H9 (cell line): ENCODE measurements at regions not wholly inside any gene's neighbourhood (a gene's known extent, or its start where the extent isn't known, plus 50 kb on each side); places are given as distances from the start of the nearest gene placed in this dataset.

Experiments used
- DNase-seq: peaks from one replicate; pipeline ENCODE4 v3.0.0-alpha.2; 2017
- H2AFZ ChIP-seq: one replicate; pipeline ENCODE4 v1.6.1; 2013; ENCODE audit warnings: mild to moderate bottlenecking, low read length, control low read depth, moderate library complexity
- H2AK5ac ChIP-seq: 2 replicates; pipeline ENCODE4 v1.6.1; 2013; ENCODE audit warnings: low read length, control low read depth, mixed read lengths; ENCODE audit not compliant: insufficient read length
- H2BK120ac ChIP-seq: one replicate; pipeline ENCODE4 v1.6.1; 2013; ENCODE audit warnings: low read depth, mild to moderate bottlenecking, low read length, control low read depth, inconsistent platforms; ENCODE audit not compliant: poor library complexity, severe bottlenecking
- H2BK12ac ChIP-seq: 2 replicates; pipeline ENCODE4 v1.6.1; 2013; ENCODE audit warnings: low read length, control low read depth, mixed read lengths, low read depth; ENCODE audit not compliant: insufficient read length
- H2BK15ac ChIP-seq: 2 replicates; pipeline ENCODE4 v1.6.1; 2013; ENCODE audit warnings: low read depth, low read length, control low read depth
- H2BK20ac ChIP-seq: one replicate; pipeline ENCODE4 v1.6.1; 2013; ENCODE audit warnings: low read depth, mild to moderate bottlenecking, low read length, control low read depth, inconsistent platforms; ENCODE audit not compliant: poor library complexity, severe bottlenecking
- H2BK5ac ChIP-seq: 2 replicates; pipeline ENCODE4 v1.6.1; 2013; ENCODE audit warnings: low read length, control low read depth, mixed read lengths; ENCODE audit not compliant: insufficient read length
- H3K14ac ChIP-seq: 2 replicates; pipeline ENCODE4 v1.6.1; 2013; ENCODE audit warnings: low read length, control low read depth; ENCODE audit not compliant: insufficient read depth
- H3K18ac ChIP-seq: 2 replicates; pipeline ENCODE4 v1.6.1; 2013; ENCODE audit warnings: low read depth, mild to moderate bottlenecking, mixed read lengths, low read length, control low read depth; ENCODE audit not compliant: insufficient read length
- H3K23ac ChIP-seq: 2 replicates; pipeline ENCODE4 v1.6.1; 2013; ENCODE audit warnings: low read length, control low read depth, mixed read lengths, low read depth; ENCODE audit not compliant: insufficient read length
- H3K23me2 ChIP-seq: 2 replicates; pipeline ENCODE4 v1.6.1; 2013; ENCODE audit warnings: low read depth, mild to moderate bottlenecking, mixed read lengths, low read length, control low read depth; ENCODE audit not compliant: insufficient read length, poor library complexity, severe bottlenecking
- H3K27ac ChIP-seq: 2 replicates; pipeline ENCODE4 v1.5.1; 2013; ENCODE audit warnings: low read length, control low read depth, mixed read lengths, low read depth; ENCODE audit not compliant: insufficient read length
- H3K27me3 ChIP-seq: 2 replicates; pipeline ENCODE4 v1.6.1; 2013; ENCODE audit warnings: low read length, control low read depth, inconsistent platforms; ENCODE audit not compliant: insufficient read depth
- H3K4ac ChIP-seq: 2 replicates; pipeline ENCODE4 v1.6.1; 2013; ENCODE audit warnings: low read depth, mild to moderate bottlenecking, control low read depth, inconsistent platforms, low read length, moderate library complexity
- H3K4me1 ChIP-seq: 2 replicates; pipeline ENCODE4 v1.6.1; 2013; ENCODE audit warnings: low read length, control low read depth, inconsistent platforms; ENCODE audit not compliant: insufficient read depth
- H3K4me2 ChIP-seq: 2 replicates; pipeline ENCODE4 v1.6.1; 2013; ENCODE audit warnings: low read length, control low read depth, mixed read lengths; ENCODE audit not compliant: insufficient read length, insufficient read depth
- H3K56ac ChIP-seq: 2 replicates; pipeline ENCODE4 v1.6.1; 2013; ENCODE audit warnings: low read depth, mild to moderate bottlenecking, mixed read lengths, low read length, control low read depth; ENCODE audit not compliant: insufficient read length
- H3K79me1 ChIP-seq: 2 replicates; pipeline ENCODE4 v1.6.1; 2013; ENCODE audit warnings: low read depth, mild to moderate bottlenecking, moderate library complexity, low read length, control low read depth, inconsistent platforms; ENCODE audit not compliant: insufficient read depth, poor library complexity, severe bottlenecking
- H3K79me2 ChIP-seq: 2 replicates; pipeline ENCODE4 v1.6.1; 2013; ENCODE audit warnings: low read length, control low read depth, inconsistent platforms; ENCODE audit not compliant: insufficient read depth
- H3K9ac ChIP-seq: 2 replicates; pipeline ENCODE4 v1.6.1; 2013; ENCODE audit warnings: low read length, control low read depth, mixed read lengths; ENCODE audit not compliant: insufficient read length; ENCODE audit errors: extremely low read depth
- H3K9me3 ChIP-seq: one replicate; pipeline ENCODE4 v1.6.1; 2013; ENCODE audit warnings: low read depth, low read length, inconsistent platforms; ENCODE audit not compliant: control insufficient read depth
- H3T11ph ChIP-seq: one replicate; pipeline ENCODE4 v1.6.1; 2013; ENCODE audit warnings: mild to moderate bottlenecking, low read length, control low read depth, inconsistent platforms
- H4K20me1 ChIP-seq: one replicate; pipeline ENCODE4 v1.6.1; 2013; ENCODE audit not compliant: control insufficient read depth, insufficient read length, insufficient read depth
- H4K5ac ChIP-seq: 2 replicates; pipeline ENCODE4 v1.6.1; 2013; ENCODE audit warnings: low read depth, mild to moderate bottlenecking, mixed read lengths, low read length, control low read depth; ENCODE audit not compliant: insufficient read length
- H4K8ac ChIP-seq: replicated peaks from 2 replicates; pipeline ENCODE4 v1.6.1; 2013; ENCODE audit warnings: low read length, control low read depth, mixed read lengths, low read depth; ENCODE audit not compliant: insufficient read length
- H4K91ac ChIP-seq: 2 replicates; pipeline ENCODE4 v1.6.1; 2013; ENCODE audit warnings: low read depth, mild to moderate bottlenecking, moderate library complexity, mixed read lengths, low read length, control low read depth; ENCODE audit not compliant: insufficient read length
- H3K27ac Mint-ChIP-seq, 3 experiments: 2 replicates in 2 of 3; 3 replicates in 1 of 3; pipeline ENCODE4 v1.8.0; 2020 to 2021; ENCODE audit warnings: mixed read lengths in 3 of 3, mild to moderate bottlenecking in 1 of 3, moderate library complexity in 1 of 3
- H3K27me3 Mint-ChIP-seq: 2 replicates; pipeline ENCODE4 v1.8.0; 2021; ENCODE audit warnings: low read depth, mild to moderate bottlenecking, moderate library complexity, mixed read lengths
- H3K36me3 Mint-ChIP-seq, 3 experiments: 2 replicates in 2 of 3; 3 replicates in 1 of 3; pipeline ENCODE4 v1.8.0; 2020 to 2021; ENCODE audit warnings: low read depth in 3 of 3, mixed read lengths in 3 of 3; ENCODE audit not compliant: insufficient read depth in 1 of 3
- H3K4me1 Mint-ChIP-seq, 2 experiments: 2 replicates each; pipeline ENCODE4 v1.8.0; 2020; ENCODE audit warnings: mixed read lengths in 2 of 2
- H3K4me3 Mint-ChIP-seq, 2 experiments: 2 replicates in 1 of 2; 3 replicates in 1 of 2; pipeline ENCODE4 v1.8.0; 2020 to 2021; ENCODE audit warnings: mild to moderate bottlenecking in 2 of 2, mixed read lengths in 2 of 2, moderate library complexity in 1 of 2
- H3K9me3 Mint-ChIP-seq, 2 experiments: 2 replicates in 1 of 2; 3 replicates in 1 of 2; pipeline ENCODE4 v1.8.0; 2020; ENCODE audit warnings: mild to moderate bottlenecking in 2 of 2, mixed read lengths in 2 of 2, moderate library complexity in 1 of 2
- WGBS: extraction: QIAGEN DNeasy Blood & Tissue Kit; methylation state at CpG from one replicate; pipeline ENCODE4 v1.1.7; 2013; ENCODE audit warnings: missing lambda C conversion rate, low lambda C conversion rate, mixed read lengths; ENCODE audit not compliant: insufficient read length; ENCODE audit errors: extremely low coverage; 5-methylcytosine and 5-hydroxymethylcytosine counted together
- TF ChIP-seq, protein P1 (sequence below): fragments of 200-600 bp; sonication (generic); conservative IDR thresholded peaks from 3 replicates; pipeline ENCODE4 v1.8.0; 2021; ENCODE audit warnings: antibody characterized with exemption, mild to moderate bottlenecking

DNA sequence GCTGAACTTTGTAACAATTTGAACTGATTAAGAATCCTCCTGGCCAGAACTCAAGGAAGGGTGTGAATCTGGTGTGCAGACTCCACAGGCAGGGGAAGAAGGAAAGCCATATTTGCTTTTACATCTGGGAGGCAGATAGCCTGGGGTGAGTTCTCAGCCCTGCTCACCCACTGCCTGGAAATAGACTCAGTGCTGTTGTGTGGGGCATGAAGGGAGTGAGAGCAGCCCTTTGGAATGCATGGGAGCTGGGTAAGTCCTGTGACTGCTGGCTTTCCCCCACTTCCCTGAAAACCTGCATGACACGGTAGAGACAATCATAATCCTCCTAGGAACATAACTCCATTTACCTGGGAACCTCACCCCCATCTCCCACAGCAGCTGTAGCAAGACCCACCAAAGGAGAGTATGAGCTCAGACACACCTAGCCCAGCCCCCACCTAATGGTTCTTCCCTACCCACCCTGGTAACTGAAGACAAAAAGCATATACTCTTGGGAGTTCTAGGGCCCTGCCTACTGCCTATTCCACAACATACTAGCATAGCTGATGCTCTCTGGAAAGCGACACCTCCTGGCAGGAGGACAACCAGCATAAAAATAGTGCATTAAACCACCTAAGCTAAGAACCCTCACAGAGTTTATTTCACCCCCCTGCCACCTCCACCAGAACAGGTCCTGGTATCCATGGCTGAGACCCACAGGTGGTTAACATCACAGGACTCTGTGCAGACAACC is 59.3 kb upstream of the UBQLN2 start:
- no peak overlapping the region for H2BK5ac ChIP-seq
- H3K23ac ChIP-seq, result no peak overlapping the region
- no peak overlapping the region for H3K9ac ChIP-seq
- no peak overlapping the region for H3K27ac Mint-ChIP-seq
- no peak overlapping the region for H3K14ac ChIP-seq
- TF ChIP-seq, protein P1, sequence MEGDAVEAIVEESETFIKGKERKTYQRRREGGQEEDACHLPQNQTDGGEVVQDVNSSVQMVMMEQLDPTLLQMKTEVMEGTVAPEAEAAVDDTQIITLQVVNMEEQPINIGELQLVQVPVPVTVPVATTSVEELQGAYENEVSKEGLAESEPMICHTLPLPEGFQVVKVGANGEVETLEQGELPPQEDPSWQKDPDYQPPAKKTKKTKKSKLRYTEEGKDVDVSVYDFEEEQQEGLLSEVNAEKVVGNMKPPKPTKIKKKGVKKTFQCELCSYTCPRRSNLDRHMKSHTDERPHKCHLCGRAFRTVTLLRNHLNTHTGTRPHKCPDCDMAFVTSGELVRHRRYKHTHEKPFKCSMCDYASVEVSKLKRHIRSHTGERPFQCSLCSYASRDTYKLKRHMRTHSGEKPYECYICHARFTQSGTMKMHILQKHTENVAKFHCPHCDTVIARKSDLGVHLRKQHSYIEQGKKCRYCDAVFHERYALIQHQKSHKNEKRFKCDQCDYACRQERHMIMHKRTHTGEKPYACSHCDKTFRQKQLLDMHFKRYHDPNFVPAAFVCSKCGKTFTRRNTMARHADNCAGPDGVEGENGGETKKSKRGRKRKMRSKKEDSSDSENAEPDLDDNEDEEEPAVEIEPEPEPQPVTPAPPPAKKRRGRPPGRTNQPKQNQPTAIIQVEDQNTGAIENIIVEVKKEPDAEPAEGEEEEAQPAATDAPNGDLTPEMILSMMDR, result peak; percentile 20; the same call in 2 of the 3 replicates
- no peaks in the 10 kb centered on the region for H4K20me1 ChIP-seq
- no peaks in the 10 kb centered on the region for H3K23me2 ChIP-seq
- H3K27me3 Mint-ChIP-seq, result no peaks in the 10 kb centered on the region
- no peak overlapping the region for H3T11ph ChIP-seq
- no peak overlapping the region for H2BK20ac ChIP-seq
- no CpG with 5 or more reads among the region's 2 CpGs for WGBS
- H3K9me3 Mint-ChIP-seq, result peaks cover 82 to 96% of the 10 kb centered on the region in 2 experiments
- no peak overlapping the region for H3K56ac ChIP-seq
- no peak overlapping the region for H3K4ac ChIP-seq
- H2AK5ac ChIP-seq, result no peak overlapping the region
- no peaks in the 10 kb centered on the region for H3K4me1 ChIP-seq
- H4K91ac ChIP-seq, result no peak overlapping the region
- H4K8ac ChIP-seq, result no peak overlapping the region
- H3K79me1 ChIP-seq, result no peaks in the 10 kb centered on the region
- H2BK15ac ChIP-seq, result no peak overlapping the region
- H3K36me3 Mint-ChIP-seq, result peaks cover 3 to 13% (median 8%) of the 10 kb centered on the region in 3 experiments; a peak in 6 of 7 replicates
- peak; percentile 29 for DNase-seq
- no peak overlapping the region for H3K4me2 ChIP-seq
- no peak overlapping the region for H2AFZ ChIP-seq
- no peak overlapping the region for H4K5ac ChIP-seq
- H3K9me3 ChIP-seq, result peaks cover 22% of the 10 kb centered on the region
- H2BK12ac ChIP-seq, result no peak overlapping the region
- no peaks in the 10 kb centered on the region for H3K79me2 ChIP-seq
- H3K18ac ChIP-seq, result no peak overlapping the region
- H2BK120ac ChIP-seq, result no peak overlapping the region
- H3K27ac ChIP-seq, result no peak overlapping the region
- H3K27me3 ChIP-seq, result no peaks in the 10 kb centered on the region
- peaks cover 0 to 7% of the 10 kb centered on the region in 2 experiments; a peak in 1 of 4 replicates for H3K4me1 Mint-ChIP-seq
- no peak overlapping the region for H3K4me3 Mint-ChIP-seq
